H1 (cell line): ENCODE measurements at regions not wholly inside any gene's neighbourhood (a gene's known extent, or its start where the extent isn't known, plus 50 kb on each side); places are given as distances from the start of the nearest gene placed in this dataset.

Experiments used
- CHD7 ChIP-seq: fragments of 300-600 bp; sonication (generic); IDR thresholded peaks from 2 replicates; pipeline ENCODE4 v1.7.1; 2012; ENCODE audit warnings: low read length, moderate library complexity, mild to moderate bottlenecking, inconsistent platforms; ENCODE audit not compliant: insufficient replicate concordance
- GABPA ChIP-seq: IDR thresholded peaks from 2 replicates; pipeline ENCODE4 v1.6.1; 2011; ENCODE audit warnings: mild to moderate bottlenecking, low read length, moderate library complexity, borderline replicate concordance; ENCODE audit not compliant: insufficient read depth
- SIN3A ChIP-seq, 2 experiments: IDR thresholded peaks in 1 of 2; conservative IDR thresholded peaks in 1 of 2; 2 replicates each; pipeline ENCODE4 v1.6.1; 2011 to 2012; ENCODE audit warnings: low read length in 2 of 2, improper control_type of control experiment in 1 of 2, low read depth in 1 of 2, mild to moderate bottlenecking in 1 of 2
- SP4 ChIP-seq: IDR thresholded peaks from 2 replicates; pipeline ENCODE4 v1.6.1; 2012; ENCODE audit warnings: low read length, inconsistent platforms

- TF ChIP-seq CHD7, result no peak
- no peak for TF ChIP-seq SIN3A (conservative IDR thresholded peaks at IDR 0.05 in 1 of 2, IDR thresholded peaks at IDR 0.05 in 1 of 2; ENCODE audit: low read depth in 1 of 2, low read length in 2 of 2)
- TF ChIP-seq GABPA, result no peak
- no peak for TF ChIP-seq SP4
These were observed 61.3 kb upstream of the BRD7 start (continued) for GRCh38 chr16:50430076-50430475.
